ENCODE measurements at regions not wholly inside any gene's neighbourhood (a gene's known extent, or its start where the extent isn't known, plus 50 kb on each side); places are given as distances from the start of the nearest gene placed in this dataset.
A peak's percentile ranks its signal among the peaks of the same experiment; 100 is the strongest.

DNA sequence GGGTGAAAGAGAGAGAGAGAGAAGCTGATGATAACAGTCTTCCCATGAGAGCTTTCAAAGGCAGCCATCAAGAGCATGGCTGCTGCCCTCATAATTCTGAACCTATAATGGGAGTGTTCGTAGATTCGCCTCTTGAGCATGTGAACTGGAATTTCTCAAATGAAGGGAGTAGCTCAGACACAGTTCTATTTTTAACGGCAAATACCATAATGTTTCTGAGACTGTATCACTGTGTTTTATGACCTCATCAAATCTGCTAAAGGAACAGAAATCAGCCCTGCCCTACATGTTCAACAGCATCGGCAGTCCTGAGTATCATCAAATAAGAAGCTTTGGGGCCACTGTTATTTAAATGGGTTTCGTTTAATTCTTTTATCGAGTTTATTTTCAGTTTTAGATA lies 645.6 kb downstream of the GALR1 start:
- no peak for DNase-seq (ENCODE audit: low read depth in 4 of 4, low spot score in 3 of 4)

DNA sequence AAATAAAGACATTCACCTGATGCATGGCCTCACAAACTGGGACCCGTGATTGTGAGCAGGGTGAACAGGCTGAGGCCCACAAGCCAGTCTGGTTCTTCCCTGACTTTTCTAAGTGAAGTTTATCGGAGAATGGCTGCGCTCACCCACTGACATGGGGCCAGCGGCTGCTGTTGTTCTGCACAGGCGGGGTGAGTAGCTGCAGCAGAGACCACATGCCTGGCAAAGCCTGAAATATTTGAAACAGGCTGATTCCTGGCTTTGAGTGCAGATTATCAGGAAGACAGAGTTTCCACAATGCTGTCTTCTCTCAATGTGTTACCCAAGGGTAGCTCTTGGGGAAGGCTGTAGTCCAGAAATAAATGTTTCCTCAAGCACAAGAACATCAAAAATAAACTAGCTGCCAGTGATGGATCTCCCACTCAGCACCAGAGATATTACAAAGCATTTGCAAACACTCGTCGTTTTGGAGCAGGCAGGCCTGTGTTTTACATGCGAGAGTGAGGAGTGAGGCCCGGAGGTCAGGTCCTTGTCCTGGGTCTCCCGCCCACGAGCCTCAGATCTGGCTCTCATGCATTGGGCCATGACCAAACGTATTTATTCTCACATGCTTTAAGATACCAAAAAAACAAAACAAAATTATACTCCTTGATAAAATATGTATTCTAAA lies 647.1 kb downstream of the GALR1 start:
- DNase-seq (ENCODE audit: low read depth in 4 of 4, low spot score in 3 of 4), result no peak

DNA sequence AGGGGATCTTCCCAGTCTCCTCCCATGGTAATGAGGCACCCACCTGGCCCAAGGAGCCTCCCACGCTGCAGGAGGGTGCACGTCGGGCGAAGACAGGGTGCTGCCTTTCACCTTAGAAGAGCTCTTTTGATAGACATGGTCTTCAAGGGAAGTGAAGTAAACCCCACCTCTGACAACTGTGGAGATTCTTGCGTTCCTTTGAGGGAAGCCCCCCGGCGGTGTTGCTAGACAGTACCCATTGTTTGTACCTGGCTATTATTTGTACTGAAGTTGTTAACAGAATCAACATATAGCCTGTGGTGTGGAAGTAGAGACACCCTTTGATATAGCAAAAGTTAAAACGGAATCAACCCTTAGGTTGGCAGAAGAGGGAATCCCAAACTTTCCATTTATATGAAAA lies 648.0 kb downstream of the GALR1 start:
- DNase-seq (ENCODE audit: low read depth in 4 of 4, low spot score in 3 of 4), result no peak

DNA sequence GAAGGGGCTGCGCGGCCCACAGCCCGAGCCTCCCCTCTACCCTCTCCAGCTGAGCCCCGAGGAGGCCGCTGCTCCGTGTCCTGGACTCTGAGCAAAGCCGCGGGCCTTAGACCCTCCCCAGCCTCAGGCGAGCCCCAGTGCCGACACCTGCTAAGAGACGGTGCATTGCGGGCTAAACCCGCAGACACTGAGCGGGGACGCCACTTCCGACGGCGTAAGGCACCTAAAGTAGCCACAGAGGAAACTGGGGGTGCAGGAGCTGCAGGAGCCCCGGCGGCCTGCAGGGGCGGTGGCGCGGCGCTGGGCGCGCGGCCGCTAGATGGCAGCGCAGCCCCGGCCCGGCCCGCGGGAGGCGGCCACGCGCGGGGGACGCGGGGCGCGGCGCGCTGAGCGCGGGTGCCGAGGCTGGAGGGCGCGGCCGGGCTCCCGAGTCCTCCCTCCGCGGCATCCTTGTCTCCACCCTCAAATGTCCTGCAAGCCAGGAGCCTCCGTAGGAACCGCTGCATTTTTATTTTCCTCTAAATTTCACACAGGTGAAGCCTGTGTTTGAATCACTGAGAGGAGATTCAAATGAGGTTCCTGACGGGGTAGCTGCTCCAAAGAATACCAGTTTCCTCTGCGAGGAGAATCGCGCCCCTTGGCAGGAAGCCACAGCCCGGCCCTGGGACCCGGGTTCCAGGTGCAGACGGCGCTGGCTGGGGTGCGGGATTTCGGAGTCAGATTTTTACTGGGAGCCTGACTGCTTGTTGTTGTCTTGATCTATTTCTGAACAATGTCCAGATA lies 650.5 kb downstream of the GALR1 start:
- DNase-seq (ENCODE audit: low read depth in 4 of 4, low spot score in 3 of 4), result peak; percentile 20 to 39 (median 28)

DNA sequence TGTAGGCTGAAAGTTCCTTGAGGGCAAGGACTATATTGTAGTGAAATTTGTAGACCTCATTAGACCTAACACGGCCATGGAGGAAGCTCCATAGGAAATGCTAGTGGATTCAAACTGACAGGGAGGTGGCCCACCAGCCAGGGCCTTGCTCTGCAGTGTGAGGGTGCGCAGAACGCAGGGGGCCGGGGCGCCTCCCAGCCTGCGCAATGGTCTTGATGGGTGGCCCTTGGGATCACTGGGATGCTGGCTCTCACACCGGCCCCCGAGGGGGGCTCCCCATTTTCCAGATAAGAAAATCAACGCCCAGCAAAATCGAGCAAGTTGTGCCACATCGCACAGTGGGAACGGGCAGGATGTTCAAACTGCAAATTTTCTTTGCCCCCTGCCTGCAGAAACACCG lies 655.4 kb downstream of the GALR1 start:
- no peak for DNase-seq (ENCODE audit: low read depth in 4 of 4, low spot score in 3 of 4)

DNA sequence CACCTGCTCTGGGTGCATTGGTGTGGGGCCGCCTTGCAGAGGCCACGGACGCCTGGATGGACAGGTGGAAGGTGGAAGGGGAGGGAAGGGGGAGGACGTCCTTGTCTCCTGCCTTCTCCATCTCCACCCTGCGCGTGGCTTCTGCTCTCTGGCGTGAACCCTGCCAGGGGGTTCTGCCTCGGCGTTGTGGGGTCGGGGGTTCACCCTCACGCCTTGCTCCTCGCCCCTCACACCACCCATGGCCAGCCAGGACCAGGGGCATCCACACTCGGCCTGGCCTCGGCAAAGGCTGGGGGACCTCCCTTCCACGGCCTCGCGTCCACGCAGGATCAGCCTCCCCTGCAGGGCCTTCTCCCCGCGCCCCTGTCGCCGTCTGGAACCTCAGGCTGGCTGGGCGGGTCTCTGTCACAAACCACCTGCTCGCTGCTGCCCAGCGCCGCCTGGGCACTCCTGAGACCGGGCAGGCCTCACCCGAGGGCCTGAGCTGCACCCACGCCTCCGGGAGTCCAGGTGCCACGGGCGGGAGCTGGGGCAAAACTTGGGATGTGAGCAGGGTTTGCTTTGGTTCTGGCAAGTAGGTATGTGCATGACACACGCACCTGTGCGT lies 655.9 kb downstream of the GALR1 start:
- DNase-seq (ENCODE audit: low read depth in 4 of 4, low spot score in 3 of 4), result no peak

DNA sequence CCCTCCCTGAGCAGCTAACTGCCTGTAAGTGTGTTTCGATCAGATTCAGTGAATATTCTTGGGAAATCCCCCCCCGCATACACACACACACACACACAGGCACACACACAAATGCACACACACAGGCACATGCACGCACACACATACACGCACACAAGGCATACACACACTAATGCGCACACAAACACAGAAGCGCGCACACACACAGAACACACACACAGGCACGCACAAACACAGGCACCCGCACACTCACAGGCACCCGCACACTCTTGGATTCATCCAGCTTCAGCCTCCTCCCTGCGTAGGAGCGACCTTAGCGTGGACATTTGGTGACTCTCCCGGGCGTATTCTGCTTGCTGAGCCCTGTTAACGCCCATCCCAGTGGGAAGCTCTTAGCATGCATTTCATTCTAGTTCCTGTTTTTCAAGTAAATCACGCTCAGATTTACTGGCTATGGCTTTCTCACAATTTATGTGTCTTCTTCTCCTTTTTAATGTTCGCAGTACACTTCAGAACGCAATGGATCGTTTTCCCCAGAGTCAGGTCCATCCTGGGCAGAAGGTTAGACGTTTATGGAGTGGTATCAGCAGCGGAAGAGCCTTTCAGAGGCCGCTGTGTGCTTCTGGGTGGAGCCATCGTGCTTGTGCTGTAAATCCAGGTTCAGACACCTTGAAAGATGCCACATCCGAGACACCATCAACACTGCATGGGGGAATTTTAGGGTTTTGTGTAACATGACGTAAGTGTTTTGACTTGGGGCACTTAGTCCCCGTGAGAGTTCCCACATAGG lies 656.6 kb downstream of the GALR1 start:
- DNase-seq (ENCODE audit: low read depth in 4 of 4, low spot score in 3 of 4), result no peak

DNA sequence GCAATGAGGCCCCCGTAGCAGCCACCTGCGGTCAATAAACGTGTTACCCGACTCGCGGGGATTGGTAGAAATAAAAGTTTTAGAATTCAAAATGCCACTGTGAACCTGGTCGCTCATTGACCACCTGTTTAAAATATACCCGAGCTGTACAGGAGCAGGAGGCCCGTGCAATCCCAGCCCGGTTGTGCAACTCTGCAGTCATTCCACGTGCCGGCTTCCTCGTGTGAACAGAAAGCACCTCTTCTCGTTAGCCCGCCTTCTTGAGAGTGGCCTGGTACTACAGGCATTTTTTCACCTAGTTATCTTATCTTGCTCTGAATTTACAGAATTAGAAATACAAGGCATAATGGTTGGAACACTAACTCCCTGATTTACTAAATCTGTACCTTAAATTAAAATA lies 660.7 kb downstream of the GALR1 start:
- DNase-seq (ENCODE audit: low read depth in 4 of 4, low spot score in 3 of 4), result no peak

DNA sequence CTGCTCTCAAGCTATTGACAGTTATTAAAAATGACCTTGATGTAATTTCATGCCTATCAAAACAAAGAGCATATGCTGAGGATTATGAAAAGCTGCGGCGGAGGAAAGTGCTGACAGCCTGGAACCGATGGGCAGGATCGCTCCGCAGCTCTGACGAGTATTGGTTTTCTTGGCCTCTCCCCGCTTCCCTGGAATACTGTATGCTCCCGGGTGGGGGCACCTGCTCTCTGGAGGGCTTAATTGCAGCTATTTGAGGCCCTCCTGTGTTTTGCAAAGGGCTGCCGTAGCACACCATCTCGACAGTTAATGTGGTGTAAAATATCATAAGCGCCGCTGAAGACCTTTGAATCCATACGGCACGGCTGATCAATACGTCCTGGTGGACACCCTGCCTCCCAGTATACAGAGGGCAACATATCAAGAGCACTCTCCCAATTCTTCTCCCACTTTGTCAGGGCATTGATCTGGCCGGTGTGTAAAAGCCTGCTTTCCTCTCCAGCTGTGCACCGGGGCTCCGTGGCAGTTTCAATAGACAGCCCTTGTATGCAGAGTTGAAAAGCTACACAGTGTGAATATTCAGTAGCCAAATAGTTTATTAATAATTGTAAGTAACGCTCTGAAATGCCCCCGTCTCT lies 662.4 kb downstream of the GALR1 start:
- DNase-seq (ENCODE audit: low read depth in 4 of 4, low spot score in 3 of 4), result no peak

DNA sequence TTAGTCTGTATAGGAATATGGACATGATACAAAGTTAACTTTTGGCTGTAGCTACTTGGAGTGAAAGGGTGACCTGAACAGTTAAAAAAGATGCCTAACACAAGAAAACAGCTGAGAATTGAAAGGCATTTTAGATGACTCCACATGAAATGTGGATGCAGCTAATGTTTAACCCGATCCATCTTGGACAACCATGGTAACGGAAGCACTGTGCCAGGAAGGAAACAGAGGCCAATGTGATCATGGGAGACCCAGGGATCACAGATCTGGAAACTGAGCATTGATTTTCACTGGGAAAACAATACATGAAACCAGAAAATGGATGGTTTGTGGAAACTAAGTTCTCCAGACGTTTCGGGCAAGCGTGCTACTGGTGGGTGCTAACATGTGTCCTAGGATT lies 669.1 kb downstream of the GALR1 start:
- no peak for DNase-seq (ENCODE audit: low read depth in 4 of 4, low spot score in 3 of 4)

DNA sequence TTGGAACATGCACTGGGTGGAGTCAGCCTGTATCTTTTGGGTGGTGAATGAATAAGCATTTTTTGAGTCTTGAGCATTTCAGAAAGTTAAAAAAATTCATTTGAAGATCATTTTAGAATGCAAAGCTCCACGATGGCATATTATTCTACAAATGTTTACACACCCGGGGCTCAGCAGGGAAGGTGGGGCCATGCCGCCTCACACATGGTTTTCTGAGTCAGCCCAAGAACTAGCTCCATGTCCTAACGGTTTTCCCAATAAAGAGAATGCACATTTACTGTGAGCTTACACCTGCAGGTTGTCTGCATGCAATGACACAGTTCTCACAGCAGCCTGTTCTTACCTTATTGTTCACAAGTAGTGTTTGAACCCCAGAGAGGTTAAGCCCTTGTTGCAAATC lies 670.3 kb downstream of the GALR1 start:
- DNase-seq (ENCODE audit: low read depth in 4 of 4, low spot score in 3 of 4), result no peak

DNA sequence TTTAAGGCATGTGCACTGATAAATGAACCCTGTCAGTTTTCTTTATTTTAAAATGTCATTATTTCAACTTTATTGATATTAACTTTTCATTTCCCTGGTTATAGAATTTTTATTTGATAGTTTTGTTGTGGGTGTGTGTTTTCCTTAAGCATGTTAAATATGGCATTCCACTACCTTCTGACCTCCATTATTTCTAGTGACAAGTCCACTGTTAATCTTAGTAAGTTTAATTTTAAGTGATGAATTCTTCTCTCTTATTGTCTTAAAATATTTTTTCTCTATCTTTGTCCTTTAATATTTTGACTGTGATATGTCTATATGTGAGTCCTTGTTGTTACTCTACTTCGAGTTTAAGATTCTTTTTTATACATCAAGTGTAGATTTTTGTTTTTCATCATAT lies 685.7 kb downstream of the GALR1 start:
- DNase-seq (ENCODE audit: low read depth in 4 of 4, low spot score in 3 of 4), result no peak

DNA sequence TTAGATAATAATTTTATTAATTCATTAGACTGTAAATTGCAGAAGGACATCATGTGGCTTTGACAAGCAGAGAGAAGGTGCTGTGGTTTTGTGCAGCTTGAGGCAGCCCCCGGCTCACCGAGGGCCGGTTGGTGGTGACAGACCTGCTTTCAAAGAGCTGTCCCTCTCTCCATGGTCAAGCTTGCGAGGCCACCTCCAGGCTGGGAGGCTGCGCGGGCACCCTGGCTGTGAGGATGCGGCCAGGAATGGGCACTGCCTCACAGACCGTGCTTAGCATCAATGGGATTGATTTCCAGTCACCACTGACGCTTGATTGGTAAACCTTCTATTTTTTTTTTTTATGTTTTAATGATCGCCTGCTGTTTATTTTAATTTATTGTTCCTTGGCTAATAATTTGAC lies 690.9 kb downstream of the GALR1 start:
- DNase-seq (ENCODE audit: low read depth in 4 of 4, low spot score in 3 of 4), result no peak

DNA sequence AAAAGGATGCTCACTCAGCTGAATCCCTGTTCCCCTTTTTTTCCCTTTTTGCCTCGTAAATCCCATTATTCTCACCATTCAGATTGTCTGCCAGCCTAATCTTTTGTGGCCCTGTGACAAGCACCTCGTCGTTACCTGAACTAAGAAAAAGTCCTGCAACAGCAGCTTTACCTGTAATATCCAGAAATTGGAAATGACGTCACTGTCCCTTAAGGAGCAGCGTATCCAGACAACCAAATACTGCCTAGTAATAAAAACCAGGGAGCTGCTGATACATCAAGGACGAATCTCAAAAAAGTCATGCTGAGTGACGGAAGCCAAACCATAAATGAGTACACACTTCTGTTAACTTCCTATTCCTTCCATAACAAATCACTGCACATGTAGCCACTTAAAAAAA lies 694.9 kb downstream of the GALR1 start:
- DNase-seq (ENCODE audit: low read depth in 4 of 4, low spot score in 3 of 4), result no peak

DNA sequence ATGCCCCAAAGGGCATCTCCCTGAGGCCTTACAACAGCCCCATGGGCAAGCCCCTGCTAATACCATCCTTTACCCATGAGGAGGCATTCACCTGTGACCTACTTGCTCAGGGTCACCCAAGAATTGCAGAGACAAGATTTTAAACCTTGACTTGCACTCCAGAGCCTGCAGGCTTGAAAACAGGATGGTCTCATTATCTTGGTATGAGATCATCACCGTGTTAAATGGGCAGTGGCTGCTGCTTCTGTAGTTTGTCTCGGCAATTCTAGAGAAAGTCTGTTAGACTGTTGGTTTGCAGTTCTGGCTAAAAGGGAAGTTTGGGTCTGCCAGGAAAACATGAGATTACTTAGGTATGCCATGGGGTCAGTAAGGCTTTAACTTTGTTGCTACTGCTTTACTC lies 698.9 kb downstream of the GALR1 start:
- DNase-seq (ENCODE audit: low read depth in 4 of 4, low spot score in 3 of 4), result no peak

DNA sequence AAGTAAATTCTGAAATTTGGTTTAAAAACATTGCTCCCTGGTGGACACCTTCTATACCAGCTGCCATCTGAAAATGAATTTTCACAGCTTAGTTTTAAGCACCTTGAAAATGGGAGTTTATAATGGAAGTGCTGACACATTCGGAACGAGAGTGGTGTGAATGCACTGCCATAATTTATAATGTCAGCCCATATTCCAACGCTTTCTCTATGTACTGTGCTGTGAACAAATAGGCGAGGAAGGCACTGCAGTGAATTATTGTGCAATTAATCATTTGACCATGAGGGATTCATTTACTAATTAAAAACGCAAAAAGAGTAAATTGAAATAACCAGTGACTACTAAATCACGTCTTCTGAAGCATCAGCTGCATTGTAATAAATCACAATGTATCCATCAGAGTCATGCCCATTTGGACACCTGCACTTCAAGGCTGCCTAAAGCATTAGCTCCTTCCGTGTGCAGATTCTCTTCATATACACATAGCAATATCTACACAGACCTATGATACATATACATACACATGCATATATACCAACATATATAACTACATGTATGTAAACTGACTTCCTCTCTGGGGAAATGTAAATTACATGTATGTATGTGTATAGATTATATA lies 699.8 kb downstream of the GALR1 start:
- no peak for DNase-seq (ENCODE audit: low read depth in 4 of 4, low spot score in 3 of 4)

DNA sequence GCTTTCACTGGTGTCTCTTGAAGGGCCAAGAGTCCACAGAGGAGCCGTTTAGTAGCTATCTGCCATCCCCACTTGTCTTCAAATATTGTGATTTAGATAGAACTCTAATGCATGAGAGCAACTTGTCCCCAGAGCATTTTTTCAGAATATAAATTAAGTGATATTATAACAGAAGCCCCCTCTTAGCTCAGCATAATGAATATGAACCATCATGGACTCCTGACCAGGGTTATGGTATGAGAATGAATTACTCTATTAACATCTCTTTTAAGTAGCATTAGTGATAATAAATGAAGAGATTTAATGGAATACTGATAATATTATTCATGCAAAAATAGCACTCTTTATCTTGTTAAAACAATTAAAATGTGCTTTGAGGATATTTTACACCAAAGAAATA lies 709.6 kb downstream of the GALR1 start:
- no peak for DNase-seq (ENCODE audit: low read depth in 4 of 4, low spot score in 3 of 4)

DNA sequence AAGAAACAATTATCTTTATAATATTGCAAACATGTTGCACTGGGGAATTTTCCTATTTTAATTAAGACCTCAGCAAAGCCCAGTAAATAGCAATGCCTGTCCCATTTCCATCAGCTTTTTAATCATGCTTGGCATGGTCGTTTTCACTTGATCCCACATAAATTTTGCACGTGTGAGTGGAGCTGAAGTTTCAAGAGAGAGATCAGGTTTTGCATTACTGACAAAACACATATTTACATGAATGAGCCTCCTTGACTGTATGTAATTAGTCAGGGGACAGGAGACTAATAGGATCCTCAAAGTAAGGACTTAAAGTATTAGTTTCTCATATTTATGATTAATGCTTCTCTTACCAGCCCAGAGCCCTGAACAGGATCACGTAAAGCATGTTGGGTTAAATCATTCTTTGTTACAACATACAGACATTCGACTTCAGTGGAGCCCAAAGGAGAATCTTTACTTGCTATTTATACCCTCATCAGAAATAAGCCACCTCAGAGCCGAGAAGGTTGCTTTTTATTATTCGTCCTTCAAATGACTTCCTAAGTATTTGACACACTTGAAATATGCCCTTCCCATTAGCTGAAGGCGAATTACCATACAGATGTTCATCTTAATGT lies 711.3 kb downstream of the GALR1 start:
- DNase-seq (ENCODE audit: low read depth in 4 of 4, low spot score in 3 of 4), result peak in 2 of 4 donors; percentile 19 to 20

DNA sequence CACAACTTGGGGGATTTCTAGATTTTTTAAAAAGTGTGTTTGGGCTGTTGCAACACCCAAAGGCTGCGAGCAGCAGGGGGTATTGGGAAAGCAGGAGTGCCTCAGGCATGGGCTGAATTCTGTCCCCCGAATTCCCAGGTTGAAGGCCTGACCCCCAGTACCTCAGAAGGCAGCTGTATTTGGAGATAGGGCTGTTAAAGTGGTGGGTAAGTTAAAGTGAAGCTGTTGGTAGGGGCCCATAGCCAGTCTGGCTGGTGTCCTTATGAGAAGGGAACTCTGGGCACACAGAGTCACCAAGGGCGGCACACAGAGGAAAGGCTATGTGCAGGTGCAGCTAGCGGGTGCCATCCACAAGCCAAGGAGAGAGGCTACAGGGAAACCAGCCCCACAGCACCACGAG lies 717.4 kb downstream of the GALR1 start:
- DNase-seq (ENCODE audit: low read depth in 4 of 4, low spot score in 3 of 4), result no peak

DNA sequence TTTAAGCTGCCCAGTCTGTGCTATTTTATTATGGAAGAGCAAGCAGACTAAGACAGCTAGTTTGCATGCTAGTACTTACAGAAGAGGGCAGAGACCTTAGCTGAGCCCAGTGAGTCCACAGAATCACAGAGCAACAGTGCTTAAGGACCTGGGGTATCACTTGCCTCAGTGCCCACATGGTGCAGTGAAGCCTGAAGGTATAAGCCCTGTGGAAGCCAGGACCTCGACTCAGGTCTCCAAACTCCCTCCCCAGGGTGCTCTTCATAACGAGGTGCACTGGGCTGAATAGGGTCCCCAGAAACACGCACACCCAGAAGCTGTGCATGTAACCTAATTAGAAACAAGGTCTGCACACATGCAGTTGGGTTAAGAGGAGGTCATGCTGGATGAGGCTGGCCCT lies 718.1 kb downstream of the GALR1 start:
- no peak for DNase-seq (ENCODE audit: low read depth in 4 of 4, low spot score in 3 of 4)
